ENCODE measurements at regions not wholly inside any gene's neighbourhood (a gene's known extent, or its start where the extent isn't known, plus 50 kb on each side); places are given as distances from the start of the nearest gene placed in this dataset.
"Not testable (repeated sequence)": the region's sequence is repeated elsewhere in the genome, so short reads cannot be mapped to it uniquely, and the experiment has no call there.

DNA sequence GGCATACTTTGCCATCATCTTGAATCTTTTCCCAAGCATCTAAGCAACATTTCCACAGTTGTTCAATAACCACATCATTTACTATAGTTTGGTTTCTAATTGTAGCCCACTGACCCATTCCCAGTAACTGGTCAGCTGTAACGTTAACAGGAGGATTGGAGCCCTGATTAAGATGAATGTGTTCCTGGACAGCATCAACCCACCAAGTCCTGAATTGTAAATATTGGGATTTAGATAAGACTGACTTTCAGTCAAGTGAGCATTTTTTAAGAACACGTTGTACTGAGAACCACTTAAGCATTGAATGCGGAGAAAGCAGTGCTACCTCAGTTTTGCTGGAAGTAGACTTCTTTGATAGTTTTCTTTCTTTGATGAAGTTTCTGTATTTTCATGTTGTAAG is 53.3 kb upstream of the ARL4D start:
- not testable (repeated sequence) for H3K4me1 ChIP-seq (ENCODE audit: control insufficient read depth, insufficient read depth, low read length); DNase-seq; H3K27ac ChIP-seq (ENCODE audit: low read length); H3K4me3 ChIP-seq (ENCODE audit: low read length); H3K27me3 ChIP-seq (ENCODE audit: control insufficient read depth, insufficient read depth, low read length); H3K36me3 ChIP-seq (ENCODE audit: control insufficient read depth, insufficient read depth, low read length)
- H3K9me3 ChIP-seq (replicated peaks; ENCODE audit: control insufficient read depth, low read depth, low read length) = peaks cover 14% of the 10 kb centered on the region
- WGBS (ENCODE audit: insufficient coverage) = no CpG with 5 or more reads among the region's 3 CpGs

DNA sequence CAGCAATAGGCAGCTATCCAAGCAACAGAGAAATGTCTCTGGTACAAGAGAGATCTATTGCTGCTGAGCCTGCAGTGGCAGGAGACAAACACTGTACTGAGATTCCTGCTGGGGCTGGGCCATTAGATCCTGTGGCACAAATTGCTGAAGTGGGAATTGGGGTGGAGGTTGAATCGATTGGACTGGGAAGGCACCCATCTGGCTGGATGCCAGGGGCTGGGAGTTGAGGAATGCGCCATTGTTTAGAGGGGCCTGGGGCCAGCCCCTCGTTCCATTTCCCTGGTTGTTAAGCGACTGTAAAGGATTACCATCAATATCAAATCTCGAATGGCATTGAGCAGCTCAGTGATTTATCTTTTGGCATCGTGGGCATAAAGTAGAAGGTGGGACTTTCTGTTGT is 54.1 kb upstream of the ARL4D start:
- no peak for DNase-seq
- Histone ChIP-seq H3K27ac (ENCODE audit: low read length) (no peak overlapping the region), H3K4me3 (ENCODE audit: low read length) (no peak overlapping the region), H3K36me3 (ENCODE audit: control insufficient read depth, insufficient read depth, low read length) (no peaks in the 10 kb centered on the region), H3K27me3 (ENCODE audit: control insufficient read depth, insufficient read depth, low read length) (no peaks in the 10 kb centered on the region), H3K4me1 (ENCODE audit: control insufficient read depth, insufficient read depth, low read length) (peaks cover 6% of the 10 kb centered on the region), H3K9me3 (replicated peaks; ENCODE audit: control insufficient read depth, low read depth, low read length) (peaks cover 12% of the 10 kb centered on the region)
- 63% methylated on average over 2 of the region's 6 CpGs for WGBS (ENCODE audit: insufficient coverage)

DNA sequence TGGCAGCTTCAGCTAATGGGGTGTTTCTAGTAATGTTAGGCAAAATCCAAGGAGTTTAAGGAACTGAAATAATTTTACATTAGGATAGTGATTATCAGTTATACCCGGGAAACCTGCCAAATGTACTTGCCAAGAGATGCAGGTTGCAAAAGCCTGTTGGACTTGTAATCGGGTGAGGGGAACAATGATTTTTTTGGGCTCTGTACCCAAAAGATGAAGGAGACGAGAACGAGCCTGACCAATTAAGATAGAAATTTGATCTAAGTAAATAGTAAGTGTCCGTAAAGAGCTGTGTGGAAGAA is 56.3 kb upstream of the ARL4D start:
- Histone ChIP-seq H3K9me3 (replicated peaks; ENCODE audit: control insufficient read depth, low read depth, low read length) (no peaks in the 10 kb centered on the region), H3K4me1 (ENCODE audit: control insufficient read depth, insufficient read depth, low read length) (peaks cover 10% of the 10 kb centered on the region), H3K27me3 (ENCODE audit: control insufficient read depth, insufficient read depth, low read length) (no peaks in the 10 kb centered on the region), H3K36me3 (ENCODE audit: control insufficient read depth, insufficient read depth, low read length) (no peaks in the 10 kb centered on the region), H3K4me3 (ENCODE audit: low read length) (no peak overlapping the region), H3K27ac (ENCODE audit: low read length) (no peak overlapping the region)
- WGBS (ENCODE audit: insufficient coverage) = 42% methylated on average over 2 of the region's 5 CpGs
- DNase-seq = no peak

DNA sequence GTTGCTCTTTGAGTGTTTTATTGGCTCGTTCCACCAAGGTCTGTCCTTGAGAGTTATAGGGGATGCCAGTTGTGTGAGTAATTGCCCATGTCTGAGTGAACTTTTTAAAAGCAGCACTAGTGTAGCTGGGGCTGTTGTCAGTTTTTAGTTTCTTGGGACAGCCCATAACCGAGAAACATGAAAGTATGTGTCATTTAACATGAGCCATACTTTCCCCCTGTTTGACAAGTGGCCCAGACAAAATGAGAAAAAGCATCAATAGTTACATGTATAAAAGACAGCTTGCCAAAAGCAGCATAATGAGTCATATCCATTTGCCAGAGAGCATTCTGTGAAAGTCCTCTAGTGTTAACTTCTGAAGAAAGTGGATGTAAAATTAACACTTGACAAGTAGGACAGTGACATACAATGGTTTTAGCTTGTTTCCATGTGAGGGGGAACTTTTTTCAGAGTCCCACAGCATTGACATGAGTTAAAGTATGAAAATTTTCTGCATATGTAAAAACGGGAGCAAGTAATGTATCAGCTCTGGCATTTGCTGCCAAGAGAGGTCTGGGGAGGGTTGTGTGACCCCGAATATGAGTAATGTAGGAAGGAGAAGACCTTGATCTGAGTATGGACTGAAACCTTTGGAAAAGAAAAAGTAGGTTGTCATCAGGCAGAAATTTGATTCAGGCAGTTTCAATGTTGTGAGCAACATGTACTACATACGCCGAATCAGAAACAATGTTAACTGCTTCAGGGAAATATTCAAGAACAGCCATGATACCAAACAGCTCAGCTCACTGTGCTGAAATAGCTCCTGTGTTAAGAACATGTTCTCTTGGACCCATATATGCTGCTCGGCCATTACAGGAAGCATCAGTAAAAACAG is 56.8 kb upstream of the ARL4D start:
- peak overlapping the region; percentile 1 for H3K27ac ChIP-seq (ENCODE audit: low read length)
- peak; percentile 77 for DNase-seq

DNA sequence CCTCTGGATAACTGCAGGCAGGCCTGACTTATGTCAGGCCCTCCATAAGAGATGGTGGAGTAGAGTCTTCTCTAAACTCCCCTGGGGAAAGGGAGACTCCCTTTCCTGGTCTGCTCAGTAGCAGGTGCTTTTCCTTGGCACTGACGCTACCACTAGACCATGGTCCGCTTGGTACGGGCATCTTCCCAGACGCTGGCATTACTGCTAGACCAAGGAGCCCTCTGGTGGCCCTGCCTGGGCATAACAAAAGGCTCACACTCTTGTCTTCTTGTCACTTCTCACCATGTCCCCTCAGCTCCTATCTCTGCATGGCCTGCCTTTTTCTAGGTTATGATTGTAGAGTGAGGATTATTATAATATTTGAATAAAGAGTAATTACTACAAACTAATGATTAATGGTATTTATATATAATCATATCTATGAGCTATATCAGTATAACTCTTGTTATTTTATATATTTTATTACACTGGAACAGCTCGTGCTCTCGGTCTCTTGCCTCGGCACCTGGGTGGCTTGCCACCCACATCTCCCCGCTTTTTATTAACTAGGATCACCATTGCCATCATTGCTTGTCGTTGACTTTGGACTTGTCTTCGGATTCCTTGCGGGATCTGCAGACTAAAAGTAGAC is 59.8 kb upstream of the ARL4D start:
- WGBS (ENCODE audit: insufficient coverage) = 54% methylated on average over 3 of the region's 11 CpGs
- Histone ChIP-seq H3K9me3 (replicated peaks; ENCODE audit: control insufficient read depth, low read depth, low read length) (no peaks in the 10 kb centered on the region), H3K27ac (ENCODE audit: low read length) (no peak overlapping the region), H3K4me1 (ENCODE audit: control insufficient read depth, insufficient read depth, low read length) (peaks cover 9% of the 10 kb centered on the region), H3K36me3 (ENCODE audit: control insufficient read depth, insufficient read depth, low read length) (no peaks in the 10 kb centered on the region), H3K4me3 (ENCODE audit: low read length) (no peak overlapping the region), H3K27me3 (ENCODE audit: control insufficient read depth, insufficient read depth, low read length) (no peaks in the 10 kb centered on the region)
- DNase-seq = peak; percentile 67

More for the DNA sequence above, 56.8 kb upstream of the ARL4D start:
- Histone ChIP-seq H3K27me3 (ENCODE audit: control insufficient read depth, insufficient read depth, low read length) (no peaks in the 10 kb centered on the region), H3K4me3 (ENCODE audit: low read length) (no peak overlapping the region), H3K9me3 (replicated peaks; ENCODE audit: control insufficient read depth, low read depth, low read length) (no peaks in the 10 kb centered on the region), H3K36me3 (ENCODE audit: control insufficient read depth, insufficient read depth, low read length) (no peaks in the 10 kb centered on the region), H3K4me1 (ENCODE audit: control insufficient read depth, insufficient read depth, low read length) (peaks cover 10% of the 10 kb centered on the region)
- WGBS (ENCODE audit: insufficient coverage) = 34% methylated on average over 3 of the region's 7 CpGs

DNA sequence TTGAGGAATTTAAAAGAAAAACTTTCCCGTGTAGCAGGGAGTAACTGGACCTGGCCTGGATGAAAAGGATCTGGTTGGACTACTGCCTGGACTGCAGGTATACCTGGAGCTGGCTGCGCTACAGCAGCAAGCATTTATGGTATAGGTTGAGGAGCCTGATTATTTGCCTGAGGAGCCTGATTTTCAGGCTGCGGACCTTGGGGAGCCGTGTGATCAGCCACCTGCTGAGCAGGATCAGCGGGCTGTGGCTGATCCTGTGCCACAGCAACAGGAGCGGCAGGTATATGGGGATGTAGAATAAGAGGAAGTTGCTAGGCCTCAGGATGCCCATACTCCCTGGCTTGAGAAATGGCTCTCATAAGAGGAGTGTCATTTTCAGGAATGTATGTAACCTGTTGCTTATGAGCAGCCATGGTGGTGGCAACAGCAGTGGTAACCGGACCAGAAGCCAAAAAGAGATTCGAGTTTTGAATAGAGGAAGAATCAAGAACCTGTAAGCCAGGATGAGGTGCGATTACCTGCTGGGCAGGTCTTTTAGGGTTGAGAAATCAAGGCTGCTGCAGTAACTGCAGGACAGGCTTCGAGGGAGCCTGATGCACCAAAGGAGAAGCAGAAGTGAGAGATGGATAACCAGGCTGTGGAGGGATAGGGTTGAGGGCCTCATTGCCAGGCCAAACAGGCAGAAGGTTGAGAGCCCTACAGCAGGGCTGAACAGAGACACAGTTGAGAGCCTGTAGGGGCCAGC is 60.9 kb upstream of the ARL4D start:
- no peak for DNase-seq
- no peaks in the 10 kb centered on the region for H3K9me3 ChIP-seq (replicated peaks; ENCODE audit: control insufficient read depth, low read depth, low read length)
- H3K27ac ChIP-seq (ENCODE audit: low read length) = no peak overlapping the region
- no peaks in the 10 kb centered on the region for H3K36me3 ChIP-seq (ENCODE audit: control insufficient read depth, insufficient read depth, low read length)
- no peak overlapping the region for H3K4me3 ChIP-seq (ENCODE audit: low read length)
- 83% methylated on average over 10 of the region's 10 CpGs for WGBS (ENCODE audit: insufficient coverage)
- H3K4me1 ChIP-seq (ENCODE audit: control insufficient read depth, insufficient read depth, low read length) = peaks cover 12% of the 10 kb centered on the region
- H3K27me3 ChIP-seq (ENCODE audit: control insufficient read depth, insufficient read depth, low read length) = no peaks in the 10 kb centered on the region

DNA sequence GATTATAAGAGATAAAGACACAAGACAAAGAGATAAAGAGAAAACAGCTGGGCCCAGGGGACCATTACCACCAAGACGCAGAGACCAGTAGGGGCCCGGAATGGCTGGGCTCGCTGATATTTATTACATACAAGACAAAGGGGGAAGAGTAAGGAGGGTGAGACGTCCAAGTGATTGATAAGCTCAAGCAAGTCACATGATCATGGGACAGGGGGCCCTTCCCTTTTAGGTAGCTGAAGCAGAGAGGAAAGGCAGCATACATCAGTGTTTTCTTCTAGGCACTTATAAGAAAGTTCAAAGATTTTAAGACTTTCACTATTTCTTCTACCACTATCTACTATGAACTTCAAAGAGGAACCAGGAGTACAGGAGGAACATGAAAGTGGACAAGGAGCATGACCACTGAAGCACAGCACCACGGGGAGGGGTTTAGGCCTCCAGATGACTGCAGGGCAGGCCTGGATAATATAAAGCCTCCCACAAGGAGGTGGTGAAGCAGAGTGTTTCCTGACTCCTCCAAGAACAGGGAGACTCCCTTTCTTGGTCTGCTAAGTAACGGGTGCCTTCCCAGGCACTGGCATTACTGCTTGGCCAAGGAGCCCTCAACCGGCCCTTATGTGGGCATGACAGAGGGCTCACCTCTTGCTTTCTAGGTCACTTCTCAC is 63.9 kb upstream of the ARL4D start:
- Histone ChIP-seq H3K36me3 (ENCODE audit: control insufficient read depth, insufficient read depth, low read length) (no peaks in the 10 kb centered on the region), H3K4me1 (ENCODE audit: control insufficient read depth, insufficient read depth, low read length) (peaks cover 7% of the 10 kb centered on the region), H3K9me3 (replicated peaks; ENCODE audit: control insufficient read depth, low read depth, low read length) (no peaks in the 10 kb centered on the region), H3K27me3 (ENCODE audit: control insufficient read depth, insufficient read depth, low read length) (no peaks in the 10 kb centered on the region), H3K27ac (ENCODE audit: low read length) (no peak overlapping the region), H3K4me3 (ENCODE audit: low read length) (no peak overlapping the region)
- WGBS (ENCODE audit: insufficient coverage) = 46% methylated on average over 6 of the region's 7 CpGs
- DNase-seq = no peak

DNA sequence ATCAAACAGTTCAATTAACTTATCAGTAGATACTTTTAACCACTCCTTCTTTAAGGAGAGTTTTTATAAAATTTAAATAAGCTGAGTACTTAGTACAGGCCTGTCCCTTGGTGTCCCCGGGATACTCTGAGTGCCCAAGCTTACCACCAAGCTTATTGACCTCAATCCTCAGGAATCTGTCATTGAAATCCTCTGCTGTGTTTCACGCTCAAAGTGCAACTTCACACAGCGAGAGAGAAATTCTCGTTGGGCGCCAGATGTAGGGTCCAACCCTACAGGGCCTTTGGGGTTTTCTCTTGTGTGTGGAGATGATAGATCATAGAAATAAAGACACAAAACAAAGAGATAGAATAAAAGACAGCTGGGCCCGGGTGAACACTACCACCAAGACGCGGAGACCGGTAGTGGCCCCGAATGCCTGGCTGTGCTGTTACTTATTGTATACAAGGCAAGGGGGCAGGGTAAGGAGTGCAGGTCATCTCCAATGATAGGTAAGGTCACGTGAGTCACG is 65.3 kb upstream of the ARL4D start:
- Histone ChIP-seq H3K27ac (ENCODE audit: low read length) (no peak overlapping the region), H3K27me3 (ENCODE audit: control insufficient read depth, insufficient read depth, low read length) (no peaks in the 10 kb centered on the region), H3K36me3 (ENCODE audit: control insufficient read depth, insufficient read depth, low read length) (no peaks in the 10 kb centered on the region), H3K9me3 (replicated peaks; ENCODE audit: control insufficient read depth, low read depth, low read length) (no peaks in the 10 kb centered on the region), H3K4me3 (ENCODE audit: low read length) (no peak overlapping the region), H3K4me1 (ENCODE audit: control insufficient read depth, insufficient read depth, low read length) (peaks cover 4% of the 10 kb centered on the region)
- no peak for DNase-seq
- 94% methylated on average over 7 of the region's 12 CpGs for WGBS (ENCODE audit: insufficient coverage)

DNA sequence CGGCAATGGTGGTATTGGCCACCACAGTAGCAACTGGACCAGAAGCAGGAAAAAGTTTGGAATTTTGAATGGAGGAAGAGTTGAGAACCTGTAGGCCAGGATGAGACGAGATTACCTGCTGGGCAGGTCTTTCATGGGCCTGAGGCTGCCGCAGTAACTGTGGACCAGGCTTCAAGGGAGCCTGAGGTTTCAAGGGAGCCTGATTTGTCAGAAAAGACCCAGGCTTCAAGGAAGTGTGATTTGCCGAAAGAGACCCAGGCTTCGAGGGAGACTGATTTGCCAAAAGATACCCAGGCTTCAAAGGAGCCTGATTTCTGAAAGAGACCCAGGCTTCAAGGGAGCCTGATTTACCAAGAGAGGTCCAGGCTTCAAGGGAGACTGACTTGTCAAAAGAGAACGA is 66.6 kb upstream of the ARL4D start:
- 82% methylated on average over 6 of the region's 6 CpGs for WGBS (ENCODE audit: insufficient coverage)
- Histone ChIP-seq H3K27me3 (ENCODE audit: control insufficient read depth, insufficient read depth, low read length) (no peaks in the 10 kb centered on the region), H3K4me1 (ENCODE audit: control insufficient read depth, insufficient read depth, low read length) (peaks cover 5% of the 10 kb centered on the region), H3K27ac (ENCODE audit: low read length) (no peak overlapping the region), H3K9me3 (replicated peaks; ENCODE audit: control insufficient read depth, low read depth, low read length) (no peaks in the 10 kb centered on the region), H3K36me3 (ENCODE audit: control insufficient read depth, insufficient read depth, low read length) (no peaks in the 10 kb centered on the region), H3K4me3 (ENCODE audit: low read length) (no peak overlapping the region)
- no peak for DNase-seq

Data from muscle of leg (tissue), 3 donors.